Forelimb muscle (tissue), 1 donor: ENCODE measurements at regions not wholly inside any gene's neighbourhood (a gene's known extent, or its start where the extent isn't known, plus 50 kb on each side); places are given as distances from the start of the nearest gene placed in this dataset.
A peak's percentile ranks its signal among the peaks of the same experiment; 100 is the strongest.

ENCODE experiments used
- DNase-seq: peaks from one replicate; pipeline ENCODE4 v3.0.0-alpha.2; 2013; ENCODE audit warnings: low read depth

- no peak for DNase-seq
Observed at GRCh38 chr12:124687174-124687902, 119.9 kb upstream of the NCOR2 start.

- no peak for DNase-seq
Observed at GRCh38 chr12:124686370-124687173, 119.2 kb upstream of the NCOR2 start.

- DNase-seq: no peak
Observed at GRCh38 chr12:124685689-124686369, 118.4 kb upstream of the NCOR2 start.

- DNase-seq: no peak
Observed at GRCh38 chr12:124684971-124685688, 117.7 kb upstream of the NCOR2 start.

GRCh38 chr12:124684496-124684895, 117.1 kb upstream of the NCOR2 start:
- DNase-seq: no peak

- DNase-seq: no peak
Observed at GRCh38 chr12:124683152-124684124, 116.0 kb upstream of the NCOR2 start.

- no peak for DNase-seq
Observed at GRCh38 chr12:124682425-124683151, 115.2 kb upstream of the NCOR2 start.

GRCh38 chr12:124681779-124682391, 114.5 kb upstream of the NCOR2 start:
- DNase-seq: peak; percentile 62

GRCh38 chr12:124680863-124681778, 113.7 kb upstream of the NCOR2 start:
- DNase-seq: peak; percentile 70

- no peak for DNase-seq
Observed at GRCh38 chr12:124679533-124680371, 112.3 kb upstream of the NCOR2 start.

GRCh38 chr12:124679047-124679446, 111.6 kb upstream of the NCOR2 start:
- no peak for DNase-seq

- no peak for DNase-seq
Observed at GRCh38 chr12:124678421-124678893, 111.0 kb upstream of the NCOR2 start.

- no peak for DNase-seq
Observed at GRCh38 chr12:124677552-124678356, 110.3 kb upstream of the NCOR2 start.

- no peak for DNase-seq
Observed at GRCh38 chr12:124676714-124677462, 109.5 kb upstream of the NCOR2 start.

GRCh38 chr12:124675881-124676713, 108.7 kb upstream of the NCOR2 start:
- no peak for DNase-seq
